T-helper 1 cell treated with Interleukin-12 subunit alpha and Interleukin-12 subunit beta and Interleukin-4 antibody, amounts not matched to agents 30 ng/mL and 1 ng/mL, for 36 hours (primary cell): ENCODE measurements at regions not wholly inside any gene's neighbourhood (a gene's known extent, or its start where the extent isn't known, plus 50 kb on each side); places are given as distances from the start of the nearest gene placed in this dataset.

Experiments used
- intact Hi-C: fragments of 100-400 bp; cut with micrococcal nuclease; formaldehyde crosslinking; loops from one replicate; pipeline ENCODE4 v1.15.1; 2024

DNA sequence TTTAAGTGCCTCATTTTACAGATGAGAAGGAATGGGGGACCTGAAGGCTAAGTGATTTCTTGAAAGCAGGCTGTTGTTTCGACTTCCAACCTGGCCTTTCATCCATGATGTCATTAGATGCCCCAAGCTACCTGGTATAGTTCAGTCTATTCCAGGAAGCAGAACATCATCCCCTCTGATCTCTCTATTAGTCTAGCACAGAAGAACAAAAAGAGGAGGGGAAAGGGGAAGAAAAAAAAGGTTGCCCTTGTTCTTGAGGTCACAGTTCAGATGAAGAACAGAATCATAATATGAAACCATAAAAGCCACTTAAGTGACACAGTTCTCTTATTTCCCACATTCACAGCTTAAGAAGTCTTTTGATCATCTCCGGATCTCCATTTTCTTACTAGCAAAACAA lies 386.2 kb upstream of the HNRNPA3 start:
- intact Hi-C loops: loop anchor here (1.0 to 10.0 kb wide), 4 partner anchors 12 to 822 kb away; partner anchors contain the start of gene LNPK

DNA sequence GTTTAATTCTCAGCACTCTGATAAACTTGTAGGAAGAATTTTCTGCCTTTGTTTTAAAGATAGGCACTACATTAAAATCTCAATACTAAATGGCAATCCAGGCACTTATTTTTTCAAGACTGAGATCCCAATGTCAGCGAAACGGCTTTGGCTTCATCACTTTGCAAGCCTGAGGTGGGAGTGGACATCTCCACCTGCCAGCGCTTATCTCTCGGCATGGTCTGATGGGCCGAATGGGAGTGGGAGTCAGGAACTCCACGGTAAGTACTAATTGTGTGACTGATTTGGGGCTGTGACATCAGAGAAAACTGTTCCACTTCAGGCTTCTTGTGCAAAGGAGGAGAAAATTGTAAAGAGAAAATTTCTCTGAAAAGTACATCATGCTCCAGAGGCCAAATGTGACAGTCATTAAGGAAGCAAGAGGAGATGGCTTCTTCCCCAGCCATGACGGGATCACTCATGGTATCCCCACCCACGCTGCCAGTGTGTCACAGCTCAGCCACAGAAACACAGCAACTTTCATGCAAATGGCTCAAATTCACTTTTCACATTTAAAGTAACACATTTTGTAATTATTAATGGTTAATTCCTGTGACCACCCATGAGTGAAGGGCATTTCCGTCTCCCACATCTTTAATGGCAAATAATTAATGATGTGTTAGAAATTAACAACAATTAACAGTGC lies 385.5 kb upstream of the HNRNPA3 start:
- intact Hi-C loops: loop anchor here (1.0 to 10.0 kb wide), 4 partner anchors 13 to 822 kb away; partner anchors contain the start of gene LNPK

DNA sequence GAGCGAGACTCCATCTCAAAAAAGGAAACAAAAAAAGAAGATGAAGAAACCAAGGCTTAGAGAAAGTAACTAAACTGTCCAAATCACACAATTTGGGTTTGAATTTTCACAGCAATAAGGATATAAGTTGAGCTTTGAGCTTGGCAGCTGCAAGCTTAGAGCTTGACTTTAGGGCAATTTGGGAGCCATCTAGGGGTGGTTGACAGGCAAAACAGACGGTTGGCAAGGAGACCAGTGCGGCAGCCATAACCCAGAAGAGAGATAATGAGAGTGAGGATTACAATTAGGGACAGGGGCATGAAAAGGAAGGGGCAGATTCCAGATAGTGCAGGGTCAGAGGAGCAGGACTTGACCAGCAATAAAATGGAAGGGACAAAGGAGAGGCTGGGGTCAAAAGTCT lies 382.2 kb upstream of the HNRNPA3 start:
- intact Hi-C loops: no loop called here

DNA sequence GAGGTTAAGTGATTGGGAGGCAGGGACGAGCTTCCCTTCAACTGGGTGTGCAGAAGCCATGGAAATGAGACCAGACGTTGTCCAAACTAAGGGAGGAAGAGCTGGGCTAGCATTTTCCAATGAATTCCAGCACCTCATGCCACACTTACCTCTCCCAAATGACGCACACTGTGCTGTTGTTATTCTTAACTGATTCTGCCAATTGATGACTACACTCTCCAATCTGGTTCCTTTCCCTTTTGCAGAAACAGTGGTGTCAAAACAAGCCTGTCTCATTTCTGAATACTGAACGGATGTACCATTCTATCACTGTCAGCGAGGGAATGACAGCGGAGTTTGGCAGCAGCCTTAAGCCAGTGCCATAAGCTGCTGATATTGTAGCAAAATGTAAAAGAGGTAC lies 380.5 kb upstream of the HNRNPA3 start:
- intact Hi-C loops: no loop called here

DNA sequence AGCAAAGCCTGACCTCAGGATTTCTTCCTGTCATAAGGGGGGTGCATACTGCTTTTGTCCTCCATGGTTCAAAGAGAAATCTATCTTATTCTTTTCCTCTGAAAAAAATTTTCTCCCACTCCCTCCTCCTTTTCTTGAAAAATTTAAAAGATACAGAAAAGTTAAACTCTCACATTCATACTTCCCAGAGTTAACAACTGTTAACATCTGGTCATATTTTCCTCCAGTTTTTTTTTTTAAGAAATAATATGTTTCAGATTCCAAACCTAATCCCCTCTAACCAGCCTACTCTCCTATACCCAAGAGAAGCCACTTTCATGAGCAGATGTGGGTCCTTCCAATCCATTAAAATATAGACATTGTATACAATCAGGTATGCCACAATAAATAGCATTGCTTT lies 378.9 kb upstream of the HNRNPA3 start:
- intact Hi-C loops: no loop called here

DNA sequence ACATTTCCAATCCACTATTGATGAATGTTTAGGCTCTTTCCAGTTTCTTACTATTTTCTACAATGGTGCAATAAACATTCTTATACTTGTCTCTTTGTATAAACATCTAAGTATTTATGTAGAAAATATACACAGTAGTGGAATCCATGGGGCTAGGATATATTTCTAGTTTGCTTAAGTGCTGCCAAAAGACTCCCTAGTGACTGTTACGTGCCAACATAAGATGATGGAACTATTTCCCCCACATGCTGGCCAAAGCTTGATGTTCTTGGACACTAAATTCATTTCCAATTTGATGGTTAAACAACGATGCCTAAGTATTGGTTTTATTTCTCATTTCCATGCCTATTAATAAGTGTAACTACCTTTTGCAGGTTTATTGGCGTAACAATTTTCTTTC lies 378.4 kb upstream of the HNRNPA3 start:
- intact Hi-C loops: no loop called here

DNA sequence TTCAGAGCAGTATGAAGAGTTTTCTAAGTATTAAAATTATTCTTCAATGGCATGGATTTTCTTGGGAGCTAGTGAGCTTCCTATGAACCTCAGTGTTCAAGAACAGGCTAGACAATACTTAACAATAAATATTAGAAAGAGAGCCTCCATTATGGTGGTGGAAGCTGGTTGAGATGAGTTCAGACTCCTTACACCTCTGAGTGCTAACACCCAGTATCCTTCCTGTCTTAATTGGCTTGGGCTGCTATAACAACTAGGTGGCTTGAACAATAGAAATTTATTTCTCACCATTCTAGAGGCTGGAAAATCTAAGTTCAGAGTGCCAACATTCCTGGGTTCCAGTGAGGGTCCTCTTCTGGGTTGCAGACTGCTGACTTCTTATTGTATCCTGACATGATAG lies 369.4 kb upstream of the HNRNPA3 start:
- intact Hi-C loops: no loop called here

DNA sequence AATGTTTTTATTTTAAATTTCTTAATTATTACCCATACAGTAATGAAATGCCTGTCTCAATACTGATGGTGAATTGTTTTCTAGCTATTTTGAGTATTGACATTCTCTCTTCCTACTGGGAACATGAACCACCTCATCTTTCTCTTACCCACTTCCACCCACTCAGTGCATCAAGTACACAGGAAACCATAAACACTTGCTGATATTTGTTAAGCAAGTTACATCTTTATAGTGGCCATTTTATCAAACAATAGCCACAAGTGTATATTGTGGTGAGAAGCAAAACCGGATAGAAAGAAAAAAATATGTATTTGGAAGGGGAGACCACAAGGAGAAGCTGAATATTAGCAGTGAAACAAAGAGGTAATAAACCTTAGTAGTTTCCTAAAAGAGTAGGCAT lies 368.1 kb upstream of the HNRNPA3 start:
- intact Hi-C loops: no loop called here

DNA sequence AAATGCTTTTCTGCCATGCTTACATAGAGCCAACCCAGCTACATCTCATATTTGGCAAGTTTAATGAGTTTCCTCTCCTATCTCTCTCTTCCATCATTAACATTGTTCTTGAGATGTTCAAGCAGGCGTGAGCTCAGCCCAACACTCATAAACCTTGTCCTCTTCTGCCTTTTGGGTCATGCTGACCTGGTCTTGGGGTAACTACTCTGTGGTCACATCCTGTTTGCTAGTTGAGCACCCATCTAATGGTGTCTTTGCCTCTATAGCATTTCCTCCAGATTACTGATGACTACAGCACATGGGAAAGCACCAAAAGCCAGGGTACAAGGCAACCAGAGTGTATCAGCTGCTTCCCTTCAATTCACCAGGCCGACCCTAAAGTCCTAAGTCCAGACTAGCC lies 366.9 kb upstream of the HNRNPA3 start:
- intact Hi-C loops: no loop called here

DNA sequence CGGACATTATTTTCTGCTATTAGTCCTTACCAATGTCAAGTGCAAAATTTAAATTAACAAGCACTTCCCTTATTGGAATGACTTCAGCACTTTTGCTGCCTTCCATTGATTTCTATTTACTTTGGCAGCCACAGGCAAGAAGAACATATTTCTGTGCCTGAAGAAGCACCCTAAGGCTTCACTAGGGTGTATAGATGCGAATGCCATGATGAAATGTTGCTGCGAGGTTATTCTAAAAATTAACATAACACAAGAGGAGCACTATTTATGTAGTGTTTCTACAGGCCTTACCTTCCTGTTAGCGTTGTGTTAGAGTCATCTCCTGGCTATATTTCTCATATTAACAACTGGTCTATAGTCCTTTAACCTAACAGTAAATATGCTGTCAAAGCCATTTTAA lies 365.0 kb upstream of the HNRNPA3 start:
- intact Hi-C loops: no loop called here

DNA sequence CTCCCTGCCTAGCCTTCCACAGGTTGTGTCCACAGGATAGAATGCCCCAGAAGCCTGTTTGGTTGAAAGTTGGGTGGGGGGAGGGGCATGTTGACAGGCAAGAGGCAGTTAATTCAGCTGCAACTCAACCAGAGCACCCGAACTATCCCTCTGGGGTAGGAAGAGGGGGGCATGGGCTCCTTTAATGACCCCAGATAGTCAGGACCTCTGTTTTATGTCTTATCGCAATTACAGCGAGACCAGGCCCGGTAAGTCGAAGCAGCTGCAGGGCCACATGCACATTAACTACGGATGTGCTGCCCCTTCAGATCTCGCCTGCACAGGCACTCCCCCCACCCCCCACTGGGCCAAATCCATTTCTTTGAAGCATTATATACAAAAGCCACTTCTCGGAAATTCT lies 363.8 kb upstream of the HNRNPA3 start:
- intact Hi-C loops: no loop called here

DNA sequence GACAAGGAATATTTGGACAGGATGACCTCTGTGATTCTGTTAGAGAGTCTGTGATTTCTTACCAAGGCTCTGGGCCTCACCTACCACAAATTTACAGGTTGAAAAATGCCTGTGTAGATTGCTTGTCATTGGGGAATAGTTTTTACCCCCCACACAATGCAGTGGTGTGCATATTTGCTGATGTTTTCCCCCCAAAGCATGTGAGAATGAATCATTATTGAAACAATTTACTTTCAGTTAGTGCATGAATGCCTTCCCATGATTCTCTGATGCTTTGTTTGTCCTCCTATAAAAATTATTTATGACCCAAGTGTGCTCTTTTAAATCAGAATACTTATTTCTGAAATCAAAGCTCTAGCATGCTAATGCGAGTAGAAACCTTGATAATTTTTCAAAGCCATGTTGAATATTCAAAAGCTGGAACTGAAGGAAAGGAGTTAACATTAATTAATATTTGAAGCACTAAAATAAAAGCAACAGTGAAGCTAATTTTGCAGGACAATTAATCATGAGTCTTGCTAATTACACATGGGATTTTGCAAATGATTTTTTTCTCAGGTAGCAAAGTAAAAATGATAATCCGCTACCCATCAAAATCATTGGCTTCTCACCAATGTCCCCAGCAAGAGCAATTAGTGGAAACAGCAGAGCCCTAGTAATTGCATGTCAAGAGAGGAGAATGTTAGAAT lies 361.2 kb upstream of the HNRNPA3 start:
- intact Hi-C loops: no loop called here

DNA sequence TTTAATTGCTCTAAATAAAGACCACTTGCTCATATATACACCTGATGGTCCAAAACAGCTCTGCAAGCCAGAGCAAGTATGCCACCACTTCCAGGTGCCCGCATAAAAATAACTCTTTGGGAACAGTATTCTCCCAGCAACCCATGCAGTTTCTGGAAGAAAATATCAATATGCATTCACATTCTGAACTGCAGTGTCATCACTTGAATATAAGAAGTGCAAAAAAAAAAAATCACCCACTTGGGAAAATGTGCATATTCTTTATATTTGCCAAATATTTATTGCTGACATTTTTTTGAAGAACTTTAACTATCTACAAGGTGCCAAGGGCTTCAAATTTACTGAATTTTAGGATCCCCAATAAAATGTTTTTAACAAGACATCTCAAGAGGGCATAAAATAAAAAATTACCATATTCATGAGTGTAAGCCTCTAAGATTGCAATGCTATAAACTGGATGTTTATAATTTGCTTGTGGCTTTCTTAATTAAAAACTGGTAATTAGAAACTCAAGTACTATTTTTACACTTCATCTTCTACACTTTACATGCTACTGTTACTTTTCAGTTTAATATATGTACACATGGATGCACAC lies 360.6 kb upstream of the HNRNPA3 start:
- intact Hi-C loops: loop anchor here (1.0 kb wide), 3 partner anchors 26 to 79 kb away; no protein-coding TSS in a partner anchor

DNA sequence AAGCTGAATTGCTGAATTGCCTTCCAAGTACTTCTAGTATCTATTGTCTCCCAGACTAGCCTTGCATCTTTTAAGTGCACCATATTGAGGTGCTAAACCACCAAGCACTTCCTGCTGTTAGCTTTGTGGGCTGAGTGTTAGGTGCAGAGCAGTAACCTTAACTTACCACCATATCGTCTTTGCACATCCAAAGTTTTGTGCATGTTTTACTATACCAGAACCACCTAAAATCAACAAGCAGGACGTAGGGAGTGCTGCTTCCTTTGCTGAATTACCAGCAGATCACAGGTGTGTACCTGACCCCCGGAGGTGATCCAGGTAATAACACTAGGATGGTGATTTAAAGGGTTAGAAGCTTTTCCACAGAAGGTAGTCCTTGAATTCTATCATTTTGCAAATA lies 359.9 kb upstream of the HNRNPA3 start:
- intact Hi-C loops: loop anchor here (1.0 kb wide), 3 partner anchors 26 to 79 kb away; no protein-coding TSS in a partner anchor

DNA sequence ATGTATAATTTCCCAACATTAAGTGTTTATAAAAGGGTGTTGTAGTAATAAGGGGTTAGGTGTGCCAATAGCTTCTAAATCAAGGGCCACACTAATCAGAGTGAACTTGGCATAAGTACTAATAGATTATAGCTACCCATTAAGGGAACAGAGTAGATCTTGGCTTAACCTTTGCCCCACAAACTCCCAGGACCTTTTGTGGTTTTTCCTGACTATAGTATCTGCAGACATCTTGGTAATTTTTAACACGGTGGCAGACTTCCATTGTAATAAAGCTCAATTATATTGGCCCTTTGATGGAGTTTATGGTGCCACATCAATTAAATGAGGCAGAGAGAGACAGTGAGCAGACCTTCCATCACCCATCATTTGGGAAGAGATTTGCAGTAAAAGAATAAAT lies 358.5 kb upstream of the HNRNPA3 start:
- intact Hi-C loops: loop anchor here (2.0 kb wide), 1 partner anchor 143 kb away; no protein-coding TSS in a partner anchor

DNA sequence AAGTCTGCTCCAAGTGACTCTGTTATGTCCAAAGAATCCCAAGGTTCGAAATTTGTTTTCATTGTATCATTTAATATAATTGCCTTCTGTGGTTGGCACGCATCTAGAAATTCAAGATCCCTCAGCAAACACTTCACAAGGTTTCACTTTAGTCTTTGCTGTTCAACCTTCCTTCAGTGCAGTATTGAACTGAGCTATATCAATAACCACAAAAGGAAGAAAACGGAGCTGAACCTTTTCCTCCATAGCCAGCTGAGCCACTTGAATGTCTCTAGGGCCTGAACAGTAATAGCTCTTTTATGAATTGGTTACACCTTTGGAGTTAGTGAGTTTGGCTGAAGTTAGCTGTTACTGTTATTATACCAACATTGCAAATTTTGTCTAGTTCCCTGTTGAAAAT lies 357.7 kb upstream of the HNRNPA3 start:
- intact Hi-C loops: loop anchor here (2.0 kb wide), 1 partner anchor 142 kb away; no protein-coding TSS in a partner anchor

DNA sequence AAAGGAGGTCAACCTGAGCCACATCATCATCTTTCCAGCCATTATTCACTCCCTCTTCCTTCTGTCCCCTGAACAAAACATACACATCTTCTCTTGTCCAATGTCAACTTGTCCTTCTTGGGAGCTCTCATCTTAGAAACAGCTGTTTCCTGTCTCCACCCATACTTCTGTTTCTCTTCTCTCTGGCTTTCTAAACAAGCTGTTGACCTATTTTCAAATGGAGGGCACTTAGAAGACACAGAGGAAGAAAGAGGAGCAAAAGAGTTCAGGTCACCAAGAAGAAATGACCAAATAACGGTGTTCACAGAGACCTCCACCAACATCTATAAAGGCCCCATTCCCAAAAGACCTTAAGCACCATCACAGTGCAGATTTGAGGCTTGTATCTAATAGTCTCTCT lies 355.9 kb upstream of the HNRNPA3 start:
- intact Hi-C loops: no loop called here

DNA sequence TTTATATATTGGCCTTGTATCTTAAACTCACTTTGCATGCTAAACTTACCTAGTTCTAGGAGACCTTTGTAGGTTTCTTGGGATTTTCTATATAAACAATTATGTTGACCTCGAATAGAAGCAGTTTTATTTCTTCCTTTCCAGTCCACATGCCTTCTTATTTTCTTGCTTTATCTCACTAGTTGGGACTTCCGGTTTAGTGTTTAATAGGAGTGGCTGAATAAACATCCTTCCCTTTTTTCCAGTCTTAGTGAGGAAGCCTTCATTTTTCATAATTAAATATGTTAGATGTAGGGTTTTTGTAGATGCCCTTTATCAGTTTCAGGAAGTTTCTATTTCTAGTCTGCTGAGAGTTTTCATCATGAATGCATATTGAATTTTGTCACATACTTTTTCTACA lies 347.3 kb upstream of the HNRNPA3 start:
- intact Hi-C loops: no loop called here

DNA sequence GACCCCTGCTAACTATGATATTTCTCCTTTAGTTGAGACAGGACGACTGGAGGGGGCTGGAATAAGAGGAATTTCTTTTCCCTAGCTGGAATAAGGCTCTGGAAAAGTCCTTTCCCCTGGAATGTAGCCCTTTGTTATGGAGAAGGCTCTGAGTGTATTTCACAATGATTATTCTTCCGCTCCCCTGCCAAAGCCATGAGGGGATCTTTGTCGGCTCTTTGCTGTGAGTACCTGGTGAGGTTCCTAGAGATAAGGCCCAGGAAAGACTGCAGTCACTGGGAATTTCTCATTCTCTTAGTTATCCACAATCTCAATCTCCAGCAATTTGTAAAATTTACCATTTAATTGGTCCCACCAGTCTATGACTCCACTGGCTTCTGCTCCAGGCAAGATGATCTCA lies 340.2 kb upstream of the HNRNPA3 start:
- intact Hi-C loops: no loop called here

DNA sequence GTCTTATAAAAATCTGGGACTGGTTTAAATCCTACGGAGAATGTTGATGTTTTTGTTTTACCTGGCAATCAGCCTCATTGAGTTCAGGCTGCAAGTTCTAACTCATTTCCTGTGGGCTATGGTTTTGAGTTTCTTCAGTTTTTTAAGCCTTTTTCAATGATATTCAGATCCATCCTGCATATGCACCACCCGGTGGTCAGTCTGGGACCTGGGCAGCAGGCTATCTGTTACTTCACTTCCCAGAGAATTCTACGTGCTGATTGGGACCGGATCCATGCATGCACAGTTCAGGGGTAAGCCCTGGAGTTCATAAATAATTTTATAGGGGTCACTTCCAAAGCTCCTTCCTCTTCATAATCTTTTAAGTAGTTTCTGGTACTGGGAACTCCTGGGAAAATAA lies 339.2 kb upstream of the HNRNPA3 start:
- intact Hi-C loops: no loop called here

DNA sequence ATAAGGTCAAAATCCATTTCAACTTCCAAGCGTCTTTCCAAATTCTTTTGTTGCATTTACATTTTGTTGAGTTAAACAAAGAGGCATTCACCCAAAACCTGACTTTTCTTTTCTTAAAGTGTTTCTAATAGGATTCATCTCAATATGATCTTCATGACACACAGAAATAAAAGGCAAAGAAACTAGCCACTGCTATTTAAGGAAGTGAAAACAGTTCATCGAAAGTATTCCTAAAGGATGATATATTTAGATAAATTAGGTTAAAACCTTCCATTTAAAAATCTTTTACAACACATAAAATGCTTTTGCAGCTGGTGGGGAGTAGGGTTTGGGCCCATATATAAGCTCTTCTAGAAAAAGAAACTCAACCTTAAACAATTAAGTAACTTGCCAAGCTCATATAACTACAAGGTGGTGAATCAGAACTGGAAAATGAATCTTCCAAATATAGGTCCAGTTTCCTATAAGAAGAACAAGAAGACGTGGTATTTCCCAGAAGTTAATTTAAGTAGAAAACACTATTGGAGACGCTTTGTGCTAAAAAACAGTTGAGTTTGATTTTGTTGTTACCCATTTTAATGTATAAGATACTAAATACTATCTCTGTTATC lies 336.0 kb upstream of the HNRNPA3 start:
- intact Hi-C loops: no loop called here

DNA sequence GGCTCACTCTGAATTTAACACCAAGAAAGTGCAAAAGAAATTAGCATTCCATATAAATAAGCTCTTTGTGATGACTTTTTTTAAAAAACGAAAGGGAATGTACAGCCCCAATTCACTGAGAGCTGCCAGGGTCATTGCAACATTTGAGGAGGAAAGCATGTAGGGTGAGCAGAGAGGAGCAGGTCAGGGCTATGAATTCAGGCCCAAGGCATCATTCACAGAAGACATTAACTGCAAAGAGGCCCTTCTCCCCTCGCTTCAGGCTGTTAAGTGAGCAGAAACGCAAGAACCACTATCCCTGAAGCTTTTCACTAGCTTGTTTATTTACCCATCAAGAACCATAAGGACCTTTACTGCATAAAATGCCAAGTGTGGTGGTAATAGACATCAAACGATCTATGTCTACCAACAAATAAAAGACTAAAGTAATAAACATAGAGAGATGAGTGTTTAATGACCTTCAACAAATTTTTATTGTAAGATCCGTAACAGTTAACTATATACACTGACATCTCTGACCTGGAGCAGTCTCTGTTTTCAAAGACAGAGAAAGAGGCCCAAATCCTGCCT lies 333.1 kb upstream of the HNRNPA3 start:
- intact Hi-C loops: no loop called here
